ENCODE measurements at regions not wholly inside any gene's neighbourhood (a gene's known extent, or its start where the extent isn't known, plus 50 kb on each side); places are given as distances from the start of the nearest gene placed in this dataset.

GRCh38 chr13:85266331-85266730, 532.9 kb downstream of the SLITRK6 start:
- no peak for TF ChIP-seq EP300 (IDR thresholded peaks at IDR 0.05)
- TF ChIP-seq CTCF (IDR thresholded peaks at IDR 0.05): no peak

Measured in upper lobe of left lung (tissue), 4 donors.